ENCODE measurements at regions not wholly inside any gene's neighbourhood (a gene's known extent, or its start where the extent isn't known, plus 50 kb on each side); places are given as distances from the start of the nearest gene placed in this dataset.

GRCh38 chr7:33729726-33730125, 175.6 kb upstream of the BMPER start:
- TF ChIP-seq, protein P1, sequence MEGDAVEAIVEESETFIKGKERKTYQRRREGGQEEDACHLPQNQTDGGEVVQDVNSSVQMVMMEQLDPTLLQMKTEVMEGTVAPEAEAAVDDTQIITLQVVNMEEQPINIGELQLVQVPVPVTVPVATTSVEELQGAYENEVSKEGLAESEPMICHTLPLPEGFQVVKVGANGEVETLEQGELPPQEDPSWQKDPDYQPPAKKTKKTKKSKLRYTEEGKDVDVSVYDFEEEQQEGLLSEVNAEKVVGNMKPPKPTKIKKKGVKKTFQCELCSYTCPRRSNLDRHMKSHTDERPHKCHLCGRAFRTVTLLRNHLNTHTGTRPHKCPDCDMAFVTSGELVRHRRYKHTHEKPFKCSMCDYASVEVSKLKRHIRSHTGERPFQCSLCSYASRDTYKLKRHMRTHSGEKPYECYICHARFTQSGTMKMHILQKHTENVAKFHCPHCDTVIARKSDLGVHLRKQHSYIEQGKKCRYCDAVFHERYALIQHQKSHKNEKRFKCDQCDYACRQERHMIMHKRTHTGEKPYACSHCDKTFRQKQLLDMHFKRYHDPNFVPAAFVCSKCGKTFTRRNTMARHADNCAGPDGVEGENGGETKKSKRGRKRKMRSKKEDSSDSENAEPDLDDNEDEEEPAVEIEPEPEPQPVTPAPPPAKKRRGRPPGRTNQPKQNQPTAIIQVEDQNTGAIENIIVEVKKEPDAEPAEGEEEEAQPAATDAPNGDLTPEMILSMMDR (IDR thresholded peaks at IDR 0.05; ENCODE audit: low read depth, low read length), result no peak
- no peak overlapping the region for H3K4me3 ChIP-seq (ENCODE audit: low read depth, low read length)

GRCh38 chr7:33730958-33731357, 174.4 kb upstream of the BMPER start:
- H3K27ac ChIP-seq, result no peak overlapping the region
- no peaks in the 10 kb centered on the region for H3K36me3 ChIP-seq
- DNase-seq, result no peak
- no peaks in the 10 kb centered on the region for H3K27me3 ChIP-seq (ENCODE audit: insufficient read depth, low read depth, severe bottlenecking)
- H3K9me3 ChIP-seq (ENCODE audit: severe bottlenecking), result no peaks in the 10 kb centered on the region
- H3K4me3 ChIP-seq (ENCODE audit: low read depth, low read length), result no peak overlapping the region
- TF ChIP-seq, protein P1 (IDR thresholded peaks at IDR 0.05; ENCODE audit: low read depth, low read length), result no peak

More at GRCh38 chr7:33729726-33730125, 175.6 kb upstream of the BMPER start:
- no peaks in the 10 kb centered on the region for H3K27me3 ChIP-seq (ENCODE audit: insufficient read depth, low read depth, severe bottlenecking)
- no peak for DNase-seq
- H3K27ac ChIP-seq, result no peak overlapping the region
- no peaks in the 10 kb centered on the region for H3K36me3 ChIP-seq
- H3K9me3 ChIP-seq (ENCODE audit: severe bottlenecking), result no peaks in the 10 kb centered on the region

- no peak for DNase-seq
- Histone ChIP-seq H3K4me3 (ENCODE audit: low read depth, low read length) (no peak overlapping the region), H3K36me3 (no peaks in the 10 kb centered on the region), H3K27ac (no peak overlapping the region), H3K27me3 (ENCODE audit: insufficient read depth, low read depth, severe bottlenecking) (no peaks in the 10 kb centered on the region), H3K9me3 (ENCODE audit: severe bottlenecking) (no peaks in the 10 kb centered on the region)
- TF ChIP-seq, protein P1 (IDR thresholded peaks at IDR 0.05; ENCODE audit: low read depth, low read length), result no peak
Observed at GRCh38 chr7:33731912-33732311, 173.4 kb upstream of the BMPER start.

DNA sequence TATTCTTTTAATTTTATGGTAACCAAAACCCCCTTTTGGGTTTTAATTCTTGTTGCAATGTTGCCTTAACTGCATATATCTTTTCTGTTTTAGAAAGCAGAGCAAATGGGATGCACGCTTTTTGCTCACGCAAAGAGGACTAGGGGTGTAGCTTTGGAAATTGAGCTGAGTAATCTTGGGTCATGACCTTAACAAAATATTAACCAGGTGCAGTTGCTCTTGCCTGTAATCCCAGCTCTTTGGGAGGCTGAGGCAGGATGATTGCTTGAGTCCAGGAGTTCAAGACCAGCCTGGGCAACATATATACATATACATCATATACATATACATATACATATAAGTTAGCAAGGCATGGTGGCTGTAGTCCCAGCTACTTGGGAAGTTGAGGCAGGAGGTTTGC, 172.9 kb upstream of the BMPER start:
- Histone ChIP-seq H3K36me3 (no peaks in the 10 kb centered on the region), H3K27ac (no peak overlapping the region), H3K4me3 (ENCODE audit: low read depth, low read length) (no peak overlapping the region), H3K9me3 (ENCODE audit: severe bottlenecking) (no peaks in the 10 kb centered on the region), H3K27me3 (ENCODE audit: insufficient read depth, low read depth, severe bottlenecking) (no peaks in the 10 kb centered on the region)
- TF ChIP-seq, protein P1 (IDR thresholded peaks at IDR 0.05; ENCODE audit: low read depth, low read length), result no peak
- no peak for DNase-seq

DNA sequence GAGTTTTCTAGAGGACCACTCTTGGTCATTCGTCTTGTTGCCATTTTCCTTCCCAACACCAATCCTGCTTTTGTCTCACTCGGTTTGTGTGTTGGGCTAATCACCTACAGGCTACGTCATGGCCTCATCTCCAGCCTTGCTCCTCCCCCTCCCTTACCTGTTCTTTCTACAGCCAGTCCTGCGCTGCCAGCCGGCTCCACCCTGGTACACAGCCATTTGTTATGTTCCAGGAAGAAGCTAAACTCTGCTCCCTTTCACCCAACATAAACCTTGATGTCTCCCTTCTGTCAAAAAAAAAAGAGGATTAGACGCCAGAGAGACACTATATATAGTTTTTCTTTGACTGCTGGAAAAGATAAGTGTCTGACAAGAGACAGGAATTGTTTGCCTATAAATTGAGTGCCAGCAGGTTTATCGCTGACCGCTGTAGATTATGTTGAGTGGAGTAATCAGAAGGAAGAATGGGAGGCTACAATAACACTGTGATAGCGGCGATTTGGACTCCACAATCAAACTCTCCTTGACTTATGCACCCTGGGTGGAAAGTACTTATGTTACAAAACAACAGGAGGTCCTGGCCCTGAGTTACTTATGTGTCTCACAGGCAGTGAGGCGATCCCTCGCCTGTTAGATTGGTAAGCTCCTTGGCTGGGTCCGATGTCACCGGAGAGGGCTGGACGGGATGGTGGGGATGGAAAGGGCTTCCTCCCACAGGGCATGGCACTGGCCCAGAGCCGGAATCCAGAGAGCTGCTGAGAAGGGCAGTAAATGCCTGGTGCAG, 171.3 kb upstream of the BMPER start:
- TF ChIP-seq, protein P1 (IDR thresholded peaks at IDR 0.05; ENCODE audit: low read depth, low read length), result no peak
- DNase-seq, result no peak
- Histone ChIP-seq H3K27me3 (ENCODE audit: insufficient read depth, low read depth, severe bottlenecking) (no peaks in the 10 kb centered on the region), H3K27ac (no peak overlapping the region; the same call in 1 of the 2 replicates), H3K9me3 (ENCODE audit: severe bottlenecking) (no peaks in the 10 kb centered on the region), H3K36me3 (no peaks in the 10 kb centered on the region), H3K4me3 (ENCODE audit: low read depth, low read length) (no peak overlapping the region)

DNA sequence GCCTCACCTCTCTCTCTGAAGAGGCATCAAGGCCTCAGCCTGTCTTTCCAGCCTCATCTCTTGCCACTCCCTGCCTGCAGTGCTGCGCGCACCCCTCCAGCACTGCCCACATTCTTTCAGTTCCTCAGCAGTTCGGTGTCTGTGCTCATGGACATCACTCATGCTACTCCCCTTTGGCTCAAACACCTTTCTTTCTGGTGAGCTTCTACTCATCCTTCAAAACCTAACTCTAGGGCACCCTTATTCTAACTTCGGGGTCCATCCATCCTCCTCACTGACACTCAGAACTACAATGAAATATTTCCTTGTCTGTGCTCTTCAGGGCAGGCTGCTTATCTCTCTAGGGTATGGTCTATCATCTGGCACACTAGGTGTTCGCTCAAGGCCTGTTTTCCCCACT, 169.9 kb upstream of the BMPER start:
- Histone ChIP-seq H3K36me3 (no peaks in the 10 kb centered on the region), H3K9me3 (ENCODE audit: severe bottlenecking) (no peaks in the 10 kb centered on the region), H3K27ac (no peak overlapping the region), H3K27me3 (ENCODE audit: insufficient read depth, low read depth, severe bottlenecking) (no peaks in the 10 kb centered on the region), H3K4me3 (ENCODE audit: low read depth, low read length) (no peak overlapping the region)
- no peak for DNase-seq
- TF ChIP-seq, protein P1 (IDR thresholded peaks at IDR 0.05; ENCODE audit: low read depth, low read length), result no peak
